Endothelial cell of umbilical vein (primary cell): ENCODE measurements at regions not wholly inside any gene's neighbourhood (a gene's known extent, or its start where the extent isn't known, plus 50 kb on each side); places are given as distances from the start of the nearest gene placed in this dataset.

Experiments
- BruUV-seq: library from RNA; stranded (reverse); fragments of 400-500 nt; replicated peaks from 2 replicates; lab custom pipeline; 2021; lab: Mats Ljungman, UMichigan
- CTCF ChIA-PET: fragments of 300-600, 350-600 bp; sonication (Branson Sonifier 250); formaldehyde crosslinking; loops from one replicate; lab custom pipeline; 2021; ENCODE audit warnings: antibody characterized with exemption, inconsistent platforms; lab: Charles Lee
- POLR2A ChIA-PET: fragments of 300-600, 350-600 bp; sonication (Branson Sonifier 250); formaldehyde crosslinking; loops from one replicate; lab custom pipeline; 2021; ENCODE audit warnings: antibody characterized with exemption, inconsistent platforms; lab: Charles Lee
- DNase-seq: peaks from one replicate; pipeline ENCODE4 v3.0.0-alpha.2; 2011; ENCODE audit warnings: low read depth, low spot score
- FAIRE-seq: peaks from 2 replicates; lab custom pipeline; 2011; peaks lifted over from hg19 to GRCh38; lab: Jason Lieb, UNC
- H2AFZ ChIP-seq: 2 replicates; pipeline ENCODE4 v1.6.0; 2012; ENCODE audit warnings: low read depth, low read length, control low read depth, inconsistent platforms
- H3K27ac ChIP-seq: 2 replicates; pipeline ENCODE4 v1.5.1; 2011; ENCODE audit warnings: low read depth, mild to moderate bottlenecking, control low read depth, low read length, moderate library complexity; ENCODE audit not compliant: insufficient read depth
- H3K27me3 ChIP-seq, 2 experiments: 2 replicates each; pipeline versions ENCODE4 v1.6.0 to v1.6.1; 2011; ENCODE audit warnings: low read length in 2 of 2, mixed read lengths in 1 of 2; ENCODE audit not compliant: control insufficient read depth in 2 of 2, insufficient read depth in 2 of 2
- H3K36me3 ChIP-seq, 2 experiments: 2 replicates in 1 of 2; 3 replicates in 1 of 2; pipeline ENCODE4 v1.5.1; 2011; ENCODE audit warnings: low read length in 2 of 2, mild to moderate bottlenecking in 1 of 2, moderate library complexity in 1 of 2; ENCODE audit not compliant: control insufficient read depth in 2 of 2, insufficient read depth in 2 of 2; ENCODE audit errors: extremely low read depth in 1 of 2
- H3K4me1 ChIP-seq: 3 replicates; pipeline ENCODE4 v1.5.1; 2011; ENCODE audit warnings: mild to moderate bottlenecking, low read length; ENCODE audit not compliant: control insufficient read depth, insufficient read depth; ENCODE audit errors: extremely low read depth
- H3K4me2 ChIP-seq: 2 replicates; pipeline ENCODE4 v1.6.1; 2011; ENCODE audit warnings: low read length, control low read depth, mixed read lengths; ENCODE audit not compliant: insufficient read depth
- H3K4me3 ChIP-seq, 3 experiments: fragments of 200-600 bp in 1 of 3; sonication (generic), shearing (Covaris generic) in 1 of 3; replicated peaks in 1 of 3; 2 replicates each; pipeline ENCODE4 v1.5.1; 2011 to 2016; ENCODE audit warnings: control low read depth in 3 of 3, low read length in 3 of 3, mild to moderate bottlenecking in 2 of 3, inconsistent platforms in 1 of 3, low read depth in 1 of 3, moderate library complexity in 1 of 3; ENCODE audit not compliant: insufficient read depth in 1 of 3
- H3K79me2 ChIP-seq: 2 replicates; pipeline ENCODE4 v1.6.0; 2012; ENCODE audit warnings: low read length, inconsistent platforms; ENCODE audit not compliant: control insufficient read depth, insufficient read depth
- H3K9ac ChIP-seq: replicated peaks from 2 replicates; pipeline ENCODE3; 2011; ENCODE audit warnings: low read length, control low read depth; ENCODE audit not compliant: insufficient read depth; ENCODE audit errors: extremely low read depth
- H3K9me1 ChIP-seq: replicated peaks from 3 replicates; pipeline ENCODE4 v1.6.0; 2011; ENCODE audit warnings: mild to moderate bottlenecking, low read length; ENCODE audit not compliant: control insufficient read depth, insufficient read depth; ENCODE audit errors: extremely low read depth
- H3K9me3 ChIP-seq: replicated peaks from 2 replicates; pipeline ENCODE4 v1.5.1; 2012; ENCODE audit warnings: low read length, inconsistent platforms; ENCODE audit not compliant: control insufficient read depth, insufficient read depth
- H4K20me1 ChIP-seq: replicated peaks from 2 replicates; pipeline ENCODE3; 2011; ENCODE audit warnings: mild to moderate bottlenecking, low read length; ENCODE audit not compliant: control insufficient read depth, insufficient read depth; ENCODE audit errors: extremely low read depth
- EZH2 ChIP-seq: IDR thresholded peaks from 2 replicates; pipeline ENCODE4 v1.6.1; 2012; ENCODE audit warnings: borderline replicate concordance, low read depth, mild to moderate bottlenecking, moderate library complexity, low read length, inconsistent platforms; ENCODE audit not compliant: severe bottlenecking
- FOS ChIP-seq: IDR thresholded peaks from 2 replicates; pipeline ENCODE4 v1.6.1; 2011; ENCODE audit warnings: mild to moderate bottlenecking, low read length, moderate library complexity, borderline replicate concordance; ENCODE audit not compliant: insufficient read depth
- GATA2 ChIP-seq: IDR thresholded peaks from 2 replicates; pipeline ENCODE4 v1.7.0; 2011; ENCODE audit warnings: low read depth, mild to moderate bottlenecking, moderate library complexity, mixed read lengths, low read length; ENCODE audit not compliant: insufficient read length, insufficient read depth
- JUN ChIP-seq: IDR thresholded peaks from 2 replicates; pipeline ENCODE4 v1.6.1; 2011; ENCODE audit warnings: borderline replicate concordance, low read depth; ENCODE audit not compliant: insufficient read length, insufficient read depth
- MAX ChIP-seq: IDR thresholded peaks from 2 replicates; pipeline ENCODE4 v1.6.1; 2011; ENCODE audit not compliant: insufficient read depth, insufficient read length
- MYC ChIP-seq: IDR thresholded peaks from one replicate; pipeline ENCODE4 v1.6.1; 2011; ENCODE audit warnings: mild to moderate bottlenecking, low read depth, low read length
- POLR2A ChIP-seq: IDR thresholded peaks from 2 replicates; pipeline ENCODE4 v1.6.1; 2012; ENCODE audit warnings: low read depth, mild to moderate bottlenecking, control low read depth, low read length
- POLR2AphosphoS5 ChIP-seq: IDR thresholded peaks from 2 replicates; pipeline ENCODE4 v1.6.1; 2012; ENCODE audit warnings: low read depth, mild to moderate bottlenecking, control low read depth, low read length, moderate library complexity; ENCODE audit not compliant: insufficient read depth
- dilution Hi-C: fragments of 300-500 bp; cut with MboI; formaldehyde crosslinking; loops from one replicate; pipeline ENCODE4 v1.15.0; 2019; ENCODE audit warnings: low sequenced_read_pairs; ENCODE audit not compliant: extremely low pct_ligation_motif_present
- intact Hi-C: fragments of 100-400 bp; cut with micrococcal nuclease; formaldehyde crosslinking; loops from one replicate; pipeline ENCODE4 v1.10.0; 2022
- TF ChIP-seq, protein P1 (sequence below), 2 donors: IDR thresholded peaks; 1 replicate in 1 of 2; 2 replicates in 1 of 2; pipeline ENCODE4 v1.5.1; 2011; ENCODE audit warnings: low read length in 2 of 2, mild to moderate bottlenecking in 2 of 2, moderate library complexity in 2 of 2, control low read depth in 1 of 2, inconsistent platforms in 1 of 2, low read depth in 1 of 2; ENCODE audit not compliant: insufficient read depth in 1 of 2; ENCODE audit errors: extremely low read depth in 1 of 2

DNA sequence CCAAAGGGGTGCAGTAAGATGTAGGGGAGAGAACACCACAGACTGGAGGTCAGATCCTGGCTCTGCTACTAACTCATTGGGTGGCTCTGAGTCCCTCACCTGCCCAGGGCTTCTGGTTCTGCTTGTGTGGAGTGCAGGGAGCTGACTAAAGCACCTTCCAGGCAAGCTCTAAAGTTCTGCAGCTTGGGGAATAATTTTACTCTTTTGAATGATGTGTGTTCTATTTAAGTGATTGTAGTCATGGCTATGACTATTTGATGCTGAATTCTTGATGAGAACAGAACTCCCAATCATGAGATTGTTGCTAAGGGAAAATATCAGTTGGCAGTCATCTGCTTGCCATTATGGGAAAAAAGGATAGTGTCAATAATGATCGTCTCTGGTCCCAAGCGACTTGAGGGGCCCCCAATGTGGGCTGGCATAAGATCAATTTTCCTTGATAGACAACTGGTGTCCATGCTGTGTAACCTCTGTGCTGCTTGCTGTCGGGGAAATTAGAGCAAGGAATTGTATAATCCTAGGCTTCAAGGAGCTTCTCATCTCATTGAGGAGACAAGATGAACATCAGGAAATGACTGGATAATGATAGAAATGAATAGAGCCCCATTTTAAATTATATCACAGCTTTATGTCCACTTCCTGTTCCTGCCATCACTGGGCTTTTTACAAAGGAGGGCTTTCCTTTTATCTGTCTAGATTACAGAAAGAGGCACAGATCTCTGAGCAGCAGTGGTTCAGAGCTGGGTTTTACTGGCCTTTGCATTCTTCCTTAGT, 131.7 kb downstream of the SLC4A3 start:
- Histone ChIP-seq H4K20me1 (no peaks in the 10 kb centered on the region), H3K36me3 (no peaks in the 10 kb centered on the region), H3K9ac (no peak overlapping the region), H3K4me2 (no peak overlapping the region), H3K9me3 (no peaks in the 10 kb centered on the region), H3K27ac (no peak overlapping the region), H3K27me3 (no peaks in the 10 kb centered on the region), H3K9me1 (no peaks in the 10 kb centered on the region), H2AFZ (no peak overlapping the region), H3K4me1 (no peaks in the 10 kb centered on the region), H3K79me2 (no peaks in the 10 kb centered on the region), H3K4me3 (no peak overlapping the region)
- intact Hi-C loops (no loop called here), dilution Hi-C loops (no loop called here)
- ChIA-PET POLR2A (no interaction called here), CTCF (no interaction called here)
- no peak for TF ChIP-seq GATA2
- TF ChIP-seq MAX: no peak
- no peak for TF ChIP-seq POLR2A
- TF ChIP-seq FOS: no peak
- TF ChIP-seq JUN: no peak
- TF ChIP-seq, protein P1, sequence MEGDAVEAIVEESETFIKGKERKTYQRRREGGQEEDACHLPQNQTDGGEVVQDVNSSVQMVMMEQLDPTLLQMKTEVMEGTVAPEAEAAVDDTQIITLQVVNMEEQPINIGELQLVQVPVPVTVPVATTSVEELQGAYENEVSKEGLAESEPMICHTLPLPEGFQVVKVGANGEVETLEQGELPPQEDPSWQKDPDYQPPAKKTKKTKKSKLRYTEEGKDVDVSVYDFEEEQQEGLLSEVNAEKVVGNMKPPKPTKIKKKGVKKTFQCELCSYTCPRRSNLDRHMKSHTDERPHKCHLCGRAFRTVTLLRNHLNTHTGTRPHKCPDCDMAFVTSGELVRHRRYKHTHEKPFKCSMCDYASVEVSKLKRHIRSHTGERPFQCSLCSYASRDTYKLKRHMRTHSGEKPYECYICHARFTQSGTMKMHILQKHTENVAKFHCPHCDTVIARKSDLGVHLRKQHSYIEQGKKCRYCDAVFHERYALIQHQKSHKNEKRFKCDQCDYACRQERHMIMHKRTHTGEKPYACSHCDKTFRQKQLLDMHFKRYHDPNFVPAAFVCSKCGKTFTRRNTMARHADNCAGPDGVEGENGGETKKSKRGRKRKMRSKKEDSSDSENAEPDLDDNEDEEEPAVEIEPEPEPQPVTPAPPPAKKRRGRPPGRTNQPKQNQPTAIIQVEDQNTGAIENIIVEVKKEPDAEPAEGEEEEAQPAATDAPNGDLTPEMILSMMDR (IDR thresholded peaks at IDR 0.05; ENCODE audit: extremely low read depth in 1 of 2, insufficient read depth in 1 of 2, low read depth in 1 of 2, low read length in 2 of 2): no peak
- TF ChIP-seq EZH2: no peak
- TF ChIP-seq MYC: no peak
- no peak for TF ChIP-seq POLR2AphosphoS5
- BruUV-seq: no TSS peak
- DNase-seq: no peak
- FAIRE-seq: no peak
